ENCODE measurements at regions not wholly inside any gene's neighbourhood (a gene's known extent, or its start where the extent isn't known, plus 50 kb on each side); places are given as distances from the start of the nearest gene placed in this dataset.

DNA sequence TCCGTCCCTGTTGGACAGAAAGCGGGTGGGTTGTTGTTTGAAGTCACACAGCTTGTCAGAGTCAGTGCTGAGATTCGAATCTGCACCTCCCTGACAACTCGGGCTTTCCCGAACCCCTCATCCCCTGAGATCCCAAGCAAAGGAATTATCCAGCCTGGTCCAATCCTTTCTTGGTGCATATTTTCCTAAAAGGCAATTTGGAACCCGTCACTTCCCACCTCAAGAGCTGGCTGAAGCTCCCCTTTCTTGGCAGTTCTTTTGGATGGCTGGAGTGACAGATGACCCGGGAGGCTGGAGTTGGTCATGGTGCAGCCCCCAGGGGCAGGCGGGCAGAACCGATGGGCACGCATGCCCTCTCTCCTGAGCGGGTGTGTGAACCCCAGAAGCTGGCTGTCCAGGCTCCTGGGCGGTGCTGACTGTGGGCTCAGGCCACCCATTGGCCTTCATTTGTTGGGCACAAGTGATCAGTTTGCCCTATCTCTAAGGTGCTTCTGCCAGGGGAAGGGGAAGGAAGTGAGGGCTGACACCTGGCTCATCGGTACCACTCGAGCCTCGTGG, 97.8 kb downstream of the ASB1 start:
- TF ChIP-seq, protein P1, sequence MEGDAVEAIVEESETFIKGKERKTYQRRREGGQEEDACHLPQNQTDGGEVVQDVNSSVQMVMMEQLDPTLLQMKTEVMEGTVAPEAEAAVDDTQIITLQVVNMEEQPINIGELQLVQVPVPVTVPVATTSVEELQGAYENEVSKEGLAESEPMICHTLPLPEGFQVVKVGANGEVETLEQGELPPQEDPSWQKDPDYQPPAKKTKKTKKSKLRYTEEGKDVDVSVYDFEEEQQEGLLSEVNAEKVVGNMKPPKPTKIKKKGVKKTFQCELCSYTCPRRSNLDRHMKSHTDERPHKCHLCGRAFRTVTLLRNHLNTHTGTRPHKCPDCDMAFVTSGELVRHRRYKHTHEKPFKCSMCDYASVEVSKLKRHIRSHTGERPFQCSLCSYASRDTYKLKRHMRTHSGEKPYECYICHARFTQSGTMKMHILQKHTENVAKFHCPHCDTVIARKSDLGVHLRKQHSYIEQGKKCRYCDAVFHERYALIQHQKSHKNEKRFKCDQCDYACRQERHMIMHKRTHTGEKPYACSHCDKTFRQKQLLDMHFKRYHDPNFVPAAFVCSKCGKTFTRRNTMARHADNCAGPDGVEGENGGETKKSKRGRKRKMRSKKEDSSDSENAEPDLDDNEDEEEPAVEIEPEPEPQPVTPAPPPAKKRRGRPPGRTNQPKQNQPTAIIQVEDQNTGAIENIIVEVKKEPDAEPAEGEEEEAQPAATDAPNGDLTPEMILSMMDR (IDR thresholded peaks at IDR 0.05; ENCODE audit: borderline replicate concordance, extremely low read depth, low read length, poor library complexity, severe bottlenecking), result no peak
- TF ChIP-seq EZH2 (IDR thresholded peaks at IDR 0.05; ENCODE audit: borderline replicate concordance, low read depth, low read length, severe bottlenecking), result no peak

Measured in DND-41 (cell line).